GM21723 (cell line): ENCODE measurements at regions not wholly inside any gene's neighbourhood (a gene's known extent, or its start where the extent isn't known, plus 50 kb on each side); places are given as distances from the start of the nearest gene placed in this dataset.

Experiments used
- ATAC-seq: cut with Tn5 transposase; IDR thresholded peaks from one replicate; pipeline ENCODE4 v1.9.1; 2021; ENCODE audit warnings: mild to moderate bottlenecking, moderate library complexity; ENCODE audit not compliant: unreplicated experiment

- ATAC-seq = no peak
Observed at GRCh38 chr20:24813080-24813479, 136.0 kb upstream of the CST7 start.

DNA sequence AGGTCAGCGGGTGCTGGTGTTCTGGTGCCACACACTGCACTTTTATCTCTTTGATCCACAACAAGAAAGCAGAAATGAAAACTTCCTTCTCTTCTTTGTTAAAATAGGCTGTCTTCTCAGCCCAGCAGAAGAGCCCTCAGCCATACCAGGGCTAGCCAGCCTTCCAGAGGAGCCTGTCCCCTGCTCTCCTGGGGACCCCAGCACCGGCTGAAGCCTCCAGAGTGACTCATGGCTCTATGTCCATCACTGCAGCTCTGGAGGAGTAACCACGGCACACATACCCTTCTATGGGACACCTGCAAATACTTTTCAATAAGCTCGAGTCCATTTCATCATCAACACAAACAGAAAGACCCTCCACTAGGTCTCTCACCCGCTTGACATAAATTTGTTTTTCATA lies 135.6 kb upstream of the CST7 start:
- no peak for ATAC-seq

DNA sequence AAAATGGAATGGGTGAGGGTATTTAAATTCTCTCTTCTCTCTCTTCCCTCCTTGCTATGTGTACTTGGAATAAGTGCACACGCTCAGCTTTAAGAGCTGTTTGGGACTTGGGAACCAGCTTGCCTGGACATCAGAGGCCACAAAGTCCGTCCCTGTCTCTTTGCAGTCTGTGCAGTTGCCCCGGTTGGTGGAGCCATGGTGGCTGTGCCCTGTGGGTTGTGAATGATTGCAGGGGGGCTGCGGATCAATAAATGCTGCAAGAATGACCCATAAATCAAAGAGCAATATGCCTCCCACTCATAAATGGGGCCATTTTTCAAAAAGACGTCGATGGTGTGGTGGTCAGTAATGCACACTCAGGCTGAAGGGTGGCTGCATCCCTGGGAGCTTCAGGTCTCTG lies 135.1 kb upstream of the CST7 start:
- ATAC-seq = no peak

DNA sequence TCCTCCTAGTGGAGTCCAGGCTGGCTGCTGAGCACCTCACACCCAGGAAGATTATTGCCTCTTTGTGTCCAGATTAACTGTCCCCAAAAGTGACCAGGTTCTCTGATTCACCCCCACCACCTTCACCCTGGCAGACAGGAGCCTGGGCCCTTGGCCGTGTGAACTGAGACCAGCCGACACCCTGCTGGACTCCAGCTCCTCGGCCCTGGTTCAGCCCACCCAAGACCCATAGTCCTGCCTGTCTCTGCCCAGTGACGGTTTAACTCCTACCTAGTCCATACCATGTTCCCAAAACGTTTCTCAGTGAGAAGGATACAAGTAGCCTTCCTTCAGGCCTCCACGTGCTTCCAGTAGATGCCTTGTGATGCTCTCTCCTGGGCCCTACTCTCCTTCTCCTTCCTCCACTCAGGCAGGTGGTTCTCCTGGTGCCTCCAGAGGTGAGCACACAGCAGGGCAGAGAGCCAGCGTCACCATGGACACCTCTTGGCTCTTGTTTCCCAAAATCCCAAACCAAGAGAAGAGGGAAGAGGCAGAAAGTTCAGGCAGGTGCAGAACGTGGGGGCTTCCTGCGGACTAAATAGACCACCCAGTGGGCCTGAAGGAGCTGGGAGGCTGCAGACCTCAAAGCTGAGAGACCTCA lies 134.4 kb upstream of the CST7 start:
- ATAC-seq = no peak

DNA sequence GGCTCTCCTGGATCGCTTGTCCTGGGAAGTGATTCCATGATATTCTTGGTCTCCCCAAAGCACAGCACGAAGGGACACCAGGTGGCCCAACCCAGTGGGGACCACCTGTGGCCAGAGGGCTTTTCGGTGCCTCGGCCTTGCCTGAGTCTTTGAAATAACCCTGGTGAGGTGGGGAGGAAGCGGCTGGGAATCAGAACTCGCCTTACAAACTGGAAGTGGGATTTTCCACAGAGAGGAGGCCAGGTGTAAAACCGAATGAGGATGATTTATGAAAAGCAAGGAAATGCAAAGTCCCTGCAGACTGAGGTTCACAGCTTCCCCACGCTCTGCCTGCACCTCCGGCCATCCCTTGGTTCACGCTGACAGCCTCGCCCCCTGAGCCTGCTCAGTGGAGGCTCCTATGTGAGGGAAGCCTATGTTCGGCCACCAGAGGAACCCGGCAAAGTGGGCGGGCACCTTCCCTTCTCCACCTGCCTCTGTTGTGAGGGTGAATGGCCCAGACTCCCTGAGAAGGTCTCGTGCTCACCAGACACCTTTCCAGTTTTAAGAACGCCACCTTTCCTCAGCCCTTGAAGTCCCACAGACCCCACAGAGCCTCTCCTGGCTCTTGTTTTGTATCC lies 133.8 kb upstream of the CST7 start:
- no peak for ATAC-seq

- no peak for ATAC-seq
Observed at GRCh38 chr20:24815931-24816330, 133.1 kb upstream of the CST7 start.

GRCh38 chr20:24816431-24816830 lies 132.6 kb upstream of the CST7 start:
- ATAC-seq = no peak

DNA sequence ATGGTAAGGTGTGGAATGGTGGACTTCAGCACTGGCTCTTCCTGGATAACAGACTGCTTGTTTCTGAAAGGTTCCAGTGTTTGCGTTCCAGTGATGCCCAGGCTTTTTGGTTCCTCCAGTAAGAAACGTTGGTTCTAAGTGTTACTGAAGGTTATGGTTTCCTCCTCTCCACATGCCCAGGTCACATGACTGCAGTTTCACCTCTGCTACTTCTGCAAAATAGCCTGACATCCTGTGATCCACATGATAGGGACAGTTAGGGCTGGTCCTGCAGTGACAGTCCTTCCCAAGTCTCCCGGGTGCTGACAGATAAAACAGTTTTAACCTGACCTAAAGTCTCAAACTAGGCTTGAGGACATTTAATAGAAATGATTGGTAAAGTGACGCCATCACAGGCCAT lies 132.2 kb upstream of the CST7 start:
- ATAC-seq = no peak

GRCh38 chr20:24817351-24817750 lies 131.7 kb upstream of the CST7 start:
- no peak for ATAC-seq

GRCh38 chr20:24818056-24818455 lies 131.0 kb upstream of the CST7 start:
- no peak for ATAC-seq

DNA sequence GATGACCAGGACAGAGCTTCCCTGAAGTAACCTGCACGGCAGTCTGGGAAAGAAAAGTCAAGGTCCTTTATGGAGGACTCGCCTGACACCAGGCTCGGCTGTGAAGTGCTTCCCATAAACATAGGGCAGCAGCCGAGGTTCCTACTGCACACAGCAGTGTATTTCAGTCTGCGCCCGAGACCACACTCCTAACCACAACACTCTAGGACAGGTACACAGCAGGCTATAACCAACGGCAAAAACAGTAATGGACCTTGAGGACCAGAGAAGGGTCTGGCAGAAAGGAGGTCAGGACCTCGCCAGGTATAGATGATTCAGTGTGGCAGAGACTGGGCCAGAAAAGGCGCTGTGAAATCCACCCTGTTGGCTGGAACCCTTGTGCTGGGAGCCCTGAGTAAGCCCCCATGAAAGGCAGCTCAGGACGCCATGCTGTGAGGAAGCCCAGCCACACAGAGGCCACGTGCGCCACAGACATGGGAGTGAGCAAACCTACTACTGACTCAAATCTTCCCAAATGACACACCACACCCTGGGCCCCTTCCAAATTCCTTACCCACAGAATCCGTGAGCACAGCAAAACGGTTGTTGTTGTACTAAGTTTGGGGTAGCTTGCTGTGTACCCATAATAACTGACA lies 129.6 kb upstream of the CST7 start:
- ATAC-seq = no peak

GRCh38 chr20:24820345-24820744 lies 128.7 kb upstream of the CST7 start:
- ATAC-seq = no peak

- no peak for ATAC-seq
Observed at GRCh38 chr20:24821391-24821790, 127.7 kb upstream of the CST7 start.

GRCh38 chr20:24823176-24823784 lies 125.8 kb upstream of the CST7 start:
- no peak for ATAC-seq

DNA sequence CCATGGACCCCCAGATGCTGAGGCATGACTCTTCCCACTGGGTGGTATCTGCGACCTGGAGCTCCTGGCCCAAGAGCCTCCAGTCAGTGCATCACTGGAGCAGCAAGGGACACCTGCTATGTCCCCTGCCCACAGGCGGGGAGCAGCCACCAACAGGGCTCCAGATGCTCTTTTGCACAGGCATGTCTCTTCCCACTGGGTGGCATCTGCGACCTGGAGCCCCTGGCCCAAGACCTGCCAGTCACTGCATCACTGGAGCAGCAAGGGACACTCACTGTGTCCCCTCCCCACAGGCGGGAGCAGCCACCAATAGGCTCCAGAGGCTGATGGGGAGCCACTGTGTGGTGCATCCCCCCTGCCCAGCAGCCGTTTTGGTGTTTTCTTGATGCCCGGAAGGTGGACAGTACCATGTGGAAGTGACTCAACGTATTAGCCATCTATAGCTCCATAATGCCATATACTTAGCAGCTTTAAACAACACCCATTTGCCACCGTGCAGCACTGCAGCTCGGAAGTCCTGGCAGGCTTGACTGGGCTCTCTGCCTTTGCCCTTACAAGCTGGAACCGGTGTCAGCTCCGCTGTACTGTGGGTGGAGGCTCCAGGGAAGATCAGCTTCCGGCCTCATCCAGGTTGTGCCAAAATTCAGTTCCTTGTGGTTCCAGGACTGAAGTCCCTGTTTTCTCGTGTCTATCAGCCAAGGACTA lies 124.9 kb upstream of the CST7 start:
- no peak for ATAC-seq

GRCh38 chr20:24825591-24825990 lies 123.5 kb upstream of the CST7 start:
- ATAC-seq = no peak

DNA sequence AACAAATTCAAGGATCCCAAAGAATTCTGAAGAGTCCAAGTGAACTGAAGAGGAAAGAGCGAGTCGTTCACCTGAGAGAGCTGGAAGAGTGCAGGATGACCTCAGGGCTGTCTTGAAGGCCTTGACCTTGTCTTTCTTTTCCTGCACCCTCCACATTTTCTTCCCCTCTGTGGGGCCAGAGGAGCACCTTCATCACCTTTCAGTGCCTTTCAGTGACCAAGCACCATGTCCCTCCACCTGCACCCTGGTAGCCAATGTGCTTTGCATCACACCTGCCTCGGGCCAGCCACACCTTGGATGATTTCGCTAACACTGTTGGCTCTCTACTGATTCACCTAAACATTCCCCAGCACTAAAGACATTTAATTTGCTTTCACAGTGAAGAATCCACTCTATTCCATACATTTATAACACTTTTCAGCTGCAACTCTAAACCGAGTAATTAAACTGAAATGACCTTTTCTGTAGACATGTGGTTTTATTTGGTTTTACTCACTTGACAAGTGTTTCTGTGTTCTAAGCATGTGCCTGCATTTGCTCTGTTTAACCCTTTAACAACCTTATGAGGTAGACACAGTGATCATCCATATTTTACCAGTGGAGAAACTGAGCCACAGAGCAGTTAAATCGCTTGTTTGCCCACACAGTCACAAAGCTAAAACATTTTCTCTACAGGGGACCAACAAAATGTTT lies 121.3 kb upstream of the CST7 start:
- no peak for ATAC-seq

DNA sequence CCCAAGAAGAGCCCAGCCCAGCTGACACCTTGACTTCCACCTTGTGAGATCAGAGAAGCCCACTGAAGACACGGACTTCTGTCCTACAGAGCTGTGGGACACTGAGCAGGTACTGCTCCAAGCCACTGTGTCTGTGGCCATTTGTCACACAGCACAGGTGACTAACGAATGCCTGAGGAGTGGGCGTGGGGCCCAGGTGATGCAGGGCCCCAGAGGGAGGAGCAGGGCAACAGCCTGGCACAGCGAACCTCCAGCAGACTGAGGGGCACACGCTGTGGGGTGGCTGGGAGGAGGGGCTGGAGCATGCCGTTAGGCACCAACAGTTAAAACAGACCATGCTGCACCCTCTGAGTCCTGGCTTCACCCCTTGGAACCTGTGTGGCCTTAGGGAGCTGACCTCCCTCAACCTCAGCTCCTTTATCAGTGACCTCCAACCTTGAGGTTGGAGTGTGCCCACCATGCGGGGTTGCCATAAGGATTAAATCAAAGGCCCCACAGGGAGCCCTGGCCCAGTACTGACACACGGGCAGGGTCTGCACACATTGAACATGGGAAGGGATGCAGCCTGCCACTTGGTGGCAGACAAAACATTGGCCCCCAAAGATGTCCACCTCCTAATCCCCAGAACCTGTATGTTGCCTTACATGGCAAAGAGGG lies 119.9 kb upstream of the CST7 start:
- no peak for ATAC-seq

- ATAC-seq = no peak
Observed at GRCh38 chr20:24829649-24830370, 119.3 kb upstream of the CST7 start.

DNA sequence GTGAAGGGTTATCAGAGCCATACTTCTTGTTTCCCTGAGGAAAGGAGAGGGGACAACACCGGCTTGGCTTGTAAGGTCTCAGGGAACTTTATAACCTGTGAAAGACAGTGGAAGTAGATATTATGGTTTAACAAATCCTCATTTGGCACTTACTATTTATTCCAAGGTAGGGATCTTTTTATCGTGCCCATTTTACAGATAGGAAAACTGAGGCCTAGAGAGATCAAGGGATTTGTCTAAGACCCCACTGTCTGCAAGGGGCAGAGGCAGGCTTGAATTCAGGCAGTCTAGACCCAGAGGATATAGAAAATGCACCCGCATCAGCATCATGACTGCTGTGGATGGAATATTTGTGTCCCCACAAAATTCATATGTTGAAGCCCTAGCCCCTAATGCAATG lies 118.4 kb upstream of the CST7 start:
- ATAC-seq = no peak
